MV-4-11 (cell line): ENCODE measurements at regions not wholly inside any gene's neighbourhood (a gene's known extent, or its start where the extent isn't known, plus 50 kb on each side); places are given as distances from the start of the nearest gene placed in this dataset.
A peak's percentile ranks its signal among the peaks of the same experiment; 100 is the strongest.
"Not testable (repeated sequence)": the region's sequence is repeated elsewhere in the genome, so short reads cannot be mapped to it uniquely, and the experiment has no call there.

Experiments
- DNase-seq: peaks from one replicate; lab custom pipeline; 2025; lab: John Stamatoyannopoulos, UW

GRCh38 chr6:165008971-165009370, 300.4 kb downstream of the C6orf118 start:
- no peak for DNase-seq

GRCh38 chr6:165002866-165003265, 306.5 kb downstream of the C6orf118 start:
- DNase-seq, result no peak

GRCh38 chr6:165002358-165002757, 307.0 kb downstream of the C6orf118 start:
- DNase-seq, result no peak

GRCh38 chr6:165001502-165002157, 307.8 kb downstream of the C6orf118 start:
- DNase-seq, result no peak

- DNase-seq, result no peak
Observed at GRCh38 chr6:164998297-164998696, 311.1 kb downstream of the C6orf118 start.

- DNase-seq, result no peak
Observed at GRCh38 chr6:164996838-164997237, 312.6 kb downstream of the C6orf118 start.

GRCh38 chr6:164991573-164991972, 317.8 kb downstream of the C6orf118 start:
- no peak for DNase-seq

- DNase-seq, result no peak
Observed at GRCh38 chr6:164990901-164991300, 318.5 kb downstream of the C6orf118 start.

GRCh38 chr6:164982389-164982788, 327.0 kb downstream of the C6orf118 start:
- no peak for DNase-seq

GRCh38 chr6:164967102-164967501, 342.3 kb downstream of the C6orf118 start:
- DNase-seq, result no peak

- no peak for DNase-seq
Observed at GRCh38 chr6:164962805-164963204, 346.6 kb downstream of the C6orf118 start.

GRCh38 chr6:164947164-164947563, 362.2 kb downstream of the C6orf118 start:
- DNase-seq, result no peak

- DNase-seq, result no peak
Observed at GRCh38 chr6:164942271-164942670, 367.1 kb downstream of the C6orf118 start.

- not testable (repeated sequence) for DNase-seq
Observed at GRCh38 chr6:164933238-164933794, 376.1 kb downstream of the C6orf118 start.

GRCh38 chr6:164929408-164929977, 379.9 kb downstream of the C6orf118 start:
- no peak for DNase-seq

- no peak for DNase-seq
Observed at GRCh38 chr6:164928728-164929407, 380.5 kb downstream of the C6orf118 start.

- no peak for DNase-seq
Observed at GRCh38 chr6:164928057-164928727, 381.2 kb downstream of the C6orf118 start.

- DNase-seq, result peak; percentile 29
Observed at GRCh38 chr6:164927288-164928056, 381.9 kb downstream of the C6orf118 start.

- no peak for DNase-seq
Observed at GRCh38 chr6:164926686-164927085, 382.7 kb downstream of the C6orf118 start.

GRCh38 chr6:164925681-164926530, 383.5 kb downstream of the C6orf118 start:
- no peak for DNase-seq

GRCh38 chr6:164924674-164925073, 384.7 kb downstream of the C6orf118 start:
- no peak for DNase-seq
